Erythroblast (primary cell): ENCODE measurements at regions not wholly inside any gene's neighbourhood (a gene's known extent, or its start where the extent isn't known, plus 50 kb on each side); places are given as distances from the start of the nearest gene placed in this dataset.

ENCODE experiments used
- GATA1 ChIP-seq: IDR thresholded peaks from 2 replicates; pipeline ENCODE4 v1.6.1; 2011; ENCODE audit warnings: low read depth, mild to moderate bottlenecking, control low read depth, low read length, moderate library complexity
- POLR2A ChIP-seq: IDR thresholded peaks from 2 replicates; pipeline ENCODE4 v1.6.1; 2011; ENCODE audit warnings: mild to moderate bottlenecking, low read length

- TF ChIP-seq POLR2A: no peak
- TF ChIP-seq GATA1: no peak
These were observed 392.3 kb upstream of the RIOK2 start for GRCh38 chr5:97575322-97575721.
